HL-60 (cell line): ENCODE measurements at regions not wholly inside any gene's neighbourhood (a gene's known extent, or its start where the extent isn't known, plus 50 kb on each side); places are given as distances from the start of the nearest gene placed in this dataset.

ENCODE experiments used
- GABPA ChIP-seq: IDR thresholded peaks from 2 replicates; pipeline ENCODE4 v1.6.1; 2012; ENCODE audit warnings: low read depth
- POLR2AphosphoS5 ChIP-seq: IDR thresholded peaks from 2 replicates; pipeline ENCODE4 v1.6.1; 2012; ENCODE audit warnings: low read depth
- TF ChIP-seq, protein P1 (sequence below): IDR thresholded peaks from one replicate; pipeline ENCODE4 v1.5.1; 2011; ENCODE audit warnings: low read length, control low read depth, inconsistent platforms; ENCODE audit not compliant: insufficient read depth
- TF ChIP-seq, protein P2 (sequence below): IDR thresholded peaks from 2 replicates; pipeline ENCODE4 v1.6.1; 2012; ENCODE audit warnings: low read depth; ENCODE audit not compliant: insufficient replicate concordance

DNA sequence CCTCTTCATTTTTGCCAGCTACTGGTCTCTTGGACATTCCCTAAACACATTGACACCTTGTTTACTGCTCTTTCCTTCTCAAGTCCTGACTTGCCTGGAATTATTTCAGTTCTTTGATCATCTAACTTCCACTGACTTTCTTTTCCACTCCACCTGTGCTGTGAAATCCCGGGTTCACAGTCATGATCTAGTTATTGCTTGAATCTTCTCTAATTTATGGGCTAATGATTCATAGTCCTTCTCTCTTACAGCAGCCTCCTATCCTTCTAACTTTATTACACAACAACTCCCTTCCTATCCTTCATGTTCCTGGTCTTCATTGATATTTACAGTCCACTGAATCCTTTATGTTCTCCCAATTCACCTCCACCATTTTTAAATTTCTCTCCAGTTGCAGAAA lies 260.1 kb downstream of the C12orf75 start:
- TF ChIP-seq POLR2AphosphoS5, result no peak
- TF ChIP-seq, protein P1, sequence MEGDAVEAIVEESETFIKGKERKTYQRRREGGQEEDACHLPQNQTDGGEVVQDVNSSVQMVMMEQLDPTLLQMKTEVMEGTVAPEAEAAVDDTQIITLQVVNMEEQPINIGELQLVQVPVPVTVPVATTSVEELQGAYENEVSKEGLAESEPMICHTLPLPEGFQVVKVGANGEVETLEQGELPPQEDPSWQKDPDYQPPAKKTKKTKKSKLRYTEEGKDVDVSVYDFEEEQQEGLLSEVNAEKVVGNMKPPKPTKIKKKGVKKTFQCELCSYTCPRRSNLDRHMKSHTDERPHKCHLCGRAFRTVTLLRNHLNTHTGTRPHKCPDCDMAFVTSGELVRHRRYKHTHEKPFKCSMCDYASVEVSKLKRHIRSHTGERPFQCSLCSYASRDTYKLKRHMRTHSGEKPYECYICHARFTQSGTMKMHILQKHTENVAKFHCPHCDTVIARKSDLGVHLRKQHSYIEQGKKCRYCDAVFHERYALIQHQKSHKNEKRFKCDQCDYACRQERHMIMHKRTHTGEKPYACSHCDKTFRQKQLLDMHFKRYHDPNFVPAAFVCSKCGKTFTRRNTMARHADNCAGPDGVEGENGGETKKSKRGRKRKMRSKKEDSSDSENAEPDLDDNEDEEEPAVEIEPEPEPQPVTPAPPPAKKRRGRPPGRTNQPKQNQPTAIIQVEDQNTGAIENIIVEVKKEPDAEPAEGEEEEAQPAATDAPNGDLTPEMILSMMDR, result no peak
- TF ChIP-seq, protein P2, sequence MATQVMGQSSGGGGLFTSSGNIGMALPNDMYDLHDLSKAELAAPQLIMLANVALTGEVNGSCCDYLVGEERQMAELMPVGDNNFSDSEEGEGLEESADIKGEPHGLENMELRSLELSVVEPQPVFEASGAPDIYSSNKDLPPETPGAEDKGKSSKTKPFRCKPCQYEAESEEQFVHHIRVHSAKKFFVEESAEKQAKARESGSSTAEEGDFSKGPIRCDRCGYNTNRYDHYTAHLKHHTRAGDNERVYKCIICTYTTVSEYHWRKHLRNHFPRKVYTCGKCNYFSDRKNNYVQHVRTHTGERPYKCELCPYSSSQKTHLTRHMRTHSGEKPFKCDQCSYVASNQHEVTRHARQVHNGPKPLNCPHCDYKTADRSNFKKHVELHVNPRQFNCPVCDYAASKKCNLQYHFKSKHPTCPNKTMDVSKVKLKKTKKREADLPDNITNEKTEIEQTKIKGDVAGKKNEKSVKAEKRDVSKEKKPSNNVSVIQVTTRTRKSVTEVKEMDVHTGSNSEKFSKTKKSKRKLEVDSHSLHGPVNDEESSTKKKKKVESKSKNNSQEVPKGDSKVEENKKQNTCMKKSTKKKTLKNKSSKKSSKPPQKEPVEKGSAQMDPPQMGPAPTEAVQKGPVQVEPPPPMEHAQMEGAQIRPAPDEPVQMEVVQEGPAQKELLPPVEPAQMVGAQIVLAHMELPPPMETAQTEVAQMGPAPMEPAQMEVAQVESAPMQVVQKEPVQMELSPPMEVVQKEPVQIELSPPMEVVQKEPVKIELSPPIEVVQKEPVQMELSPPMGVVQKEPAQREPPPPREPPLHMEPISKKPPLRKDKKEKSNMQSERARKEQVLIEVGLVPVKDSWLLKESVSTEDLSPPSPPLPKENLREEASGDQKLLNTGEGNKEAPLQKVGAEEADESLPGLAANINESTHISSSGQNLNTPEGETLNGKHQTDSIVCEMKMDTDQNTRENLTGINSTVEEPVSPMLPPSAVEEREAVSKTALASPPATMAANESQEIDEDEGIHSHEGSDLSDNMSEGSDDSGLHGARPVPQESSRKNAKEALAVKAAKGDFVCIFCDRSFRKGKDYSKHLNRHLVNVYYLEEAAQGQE, result no peak
- TF ChIP-seq GABPA, result no peak
